ENCODE measurements at regions not wholly inside any gene's neighbourhood (a gene's known extent, or its start where the extent isn't known, plus 50 kb on each side); places are given as distances from the start of the nearest gene placed in this dataset.

DNA sequence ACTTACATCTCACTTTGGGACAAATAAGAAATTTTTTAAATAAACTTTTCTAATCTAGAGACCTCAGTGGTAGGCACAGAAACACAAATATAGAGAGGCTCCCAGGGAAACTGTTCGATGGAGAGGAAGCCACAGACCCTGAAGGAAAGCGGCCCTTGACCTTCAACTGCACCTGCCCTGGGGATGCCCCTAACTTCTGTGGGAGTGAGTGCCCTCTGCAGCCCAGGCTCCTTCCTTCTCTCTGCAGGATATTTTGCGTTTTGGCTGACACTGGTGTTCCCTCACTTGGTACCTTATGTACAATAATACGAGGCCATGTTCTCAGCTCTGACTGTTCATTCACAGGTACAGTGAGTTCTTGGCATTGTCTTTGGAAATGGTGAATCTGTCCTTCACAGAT lies 64.8 kb upstream of the MAL start:
- TF ChIP-seq, protein P1, sequence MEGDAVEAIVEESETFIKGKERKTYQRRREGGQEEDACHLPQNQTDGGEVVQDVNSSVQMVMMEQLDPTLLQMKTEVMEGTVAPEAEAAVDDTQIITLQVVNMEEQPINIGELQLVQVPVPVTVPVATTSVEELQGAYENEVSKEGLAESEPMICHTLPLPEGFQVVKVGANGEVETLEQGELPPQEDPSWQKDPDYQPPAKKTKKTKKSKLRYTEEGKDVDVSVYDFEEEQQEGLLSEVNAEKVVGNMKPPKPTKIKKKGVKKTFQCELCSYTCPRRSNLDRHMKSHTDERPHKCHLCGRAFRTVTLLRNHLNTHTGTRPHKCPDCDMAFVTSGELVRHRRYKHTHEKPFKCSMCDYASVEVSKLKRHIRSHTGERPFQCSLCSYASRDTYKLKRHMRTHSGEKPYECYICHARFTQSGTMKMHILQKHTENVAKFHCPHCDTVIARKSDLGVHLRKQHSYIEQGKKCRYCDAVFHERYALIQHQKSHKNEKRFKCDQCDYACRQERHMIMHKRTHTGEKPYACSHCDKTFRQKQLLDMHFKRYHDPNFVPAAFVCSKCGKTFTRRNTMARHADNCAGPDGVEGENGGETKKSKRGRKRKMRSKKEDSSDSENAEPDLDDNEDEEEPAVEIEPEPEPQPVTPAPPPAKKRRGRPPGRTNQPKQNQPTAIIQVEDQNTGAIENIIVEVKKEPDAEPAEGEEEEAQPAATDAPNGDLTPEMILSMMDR (IDR thresholded peaks at IDR 0.05; ENCODE audit: borderline replicate concordance, extremely low read depth, low read length, poor library complexity, severe bottlenecking): no peak
- no peak for TF ChIP-seq EZH2 (IDR thresholded peaks at IDR 0.05; ENCODE audit: borderline replicate concordance, low read depth, low read length, severe bottlenecking)

All from DND-41 (cell line).